CD4-positive, alpha-beta T cell treated with Interleukin-6 for 4 hours (primary cell): ENCODE measurements at regions not wholly inside any gene's neighbourhood (a gene's known extent, or its start where the extent isn't known, plus 50 kb on each side); places are given as distances from the start of the nearest gene placed in this dataset.
A peak's percentile ranks its signal among the peaks of the same experiment; 100 is the strongest.

Source experiments
- DNase-seq: peaks from one replicate; pipeline ENCODE4 v3.0.0-alpha.2; 2020; ENCODE audit warnings: mixed read lengths

- no peak for DNase-seq
These were observed 129.5 kb upstream of the PTPN1 start for GRCh38 chr20:50380697-50381040.

- DNase-seq = no peak
These were observed 129.0 kb upstream of the PTPN1 start for GRCh38 chr20:50381075-50381732.

GRCh38 chr20:50381771-50382593 is 128.2 kb upstream of the PTPN1 start:
- DNase-seq = peak; percentile 39

- peak; percentile 41 for DNase-seq
These were observed 124.2 kb upstream of the PTPN1 start for GRCh38 chr20:50385733-50386640.

GRCh38 chr20:50386641-50386960 is 123.6 kb upstream of the PTPN1 start:
- DNase-seq = no peak

GRCh38 chr20:50387218-50387995 is 122.8 kb upstream of the PTPN1 start:
- DNase-seq = no peak

GRCh38 chr20:50387996-50388332 is 122.2 kb upstream of the PTPN1 start:
- no peak for DNase-seq

GRCh38 chr20:50388733-50389437 is 121.3 kb upstream of the PTPN1 start:
- DNase-seq = no peak

GRCh38 chr20:50389438-50389807 is 120.8 kb upstream of the PTPN1 start:
- no peak for DNase-seq

GRCh38 chr20:50389808-50390684 is 120.1 kb upstream of the PTPN1 start:
- no peak for DNase-seq

- DNase-seq = no peak
These were observed 119.3 kb upstream of the PTPN1 start for GRCh38 chr20:50390685-50391443.

- no peak for DNase-seq
These were observed 118.6 kb upstream of the PTPN1 start for GRCh38 chr20:50391444-50392137.

GRCh38 chr20:50392138-50392866 is 117.9 kb upstream of the PTPN1 start:
- no peak for DNase-seq

GRCh38 chr20:50393242-50393641 is 116.9 kb upstream of the PTPN1 start:
- DNase-seq = no peak

GRCh38 chr20:50393990-50394561 is 116.1 kb upstream of the PTPN1 start:
- DNase-seq = no peak

- no peak for DNase-seq
These were observed 115.6 kb upstream of the PTPN1 start for GRCh38 chr20:50394569-50394968.

- no peak for DNase-seq
These were observed 114.9 kb upstream of the PTPN1 start for GRCh38 chr20:50395251-50395729.

GRCh38 chr20:50395914-50396488 is 114.2 kb upstream of the PTPN1 start:
- DNase-seq = no peak
